Prostate gland (tissue), 2 donors: ENCODE measurements at regions not wholly inside any gene's neighbourhood (a gene's known extent, or its start where the extent isn't known, plus 50 kb on each side); places are given as distances from the start of the nearest gene placed in this dataset.

Experiments used
- DNase-seq: peaks from one replicate; pipeline ENCODE4 v3.0.0-alpha.2; 2019; ENCODE audit warnings: low spot score
- H3K27ac ChIP-seq, 2 donors: fragments of 200-600 bp; sonication (generic); 2 replicates each; pipeline ENCODE4 v1.5.1; 2017 to 2019
- H3K27me3 ChIP-seq: fragments of 200-600 bp; sonication (generic); replicated peaks from 2 replicates; pipeline ENCODE4 v1.5.1; 2019; ENCODE audit not compliant: insufficient read depth
- H3K36me3 ChIP-seq, 2 donors: fragments of 200-600 bp; sonication (generic); 1 replicate in 1 of 2; 2 replicates in 1 of 2; pipeline versions ENCODE4 v1.5.1 to v1.8.1; 2017 to 2019
- H3K4me1 ChIP-seq: fragments of 200-600 bp; sonication (generic); replicated peaks from 2 replicates; pipeline ENCODE4 v1.5.1; 2019
- H3K4me3 ChIP-seq, 2 donors: fragments of 200-600 bp; sonication (generic); 2 replicates each; pipeline ENCODE4 v1.5.1; 2017 to 2019
- H3K9me3 ChIP-seq: fragments of 200-600 bp; sonication (generic); 2 replicates; pipeline ENCODE4 v1.5.1; 2017
- POLR2A ChIP-seq: fragments of 450-650 bp; IDR thresholded peaks from one replicate; pipeline ENCODE4 v1.6.1; 2016; ENCODE audit warnings: antibody characterized with exemption, mild to moderate bottlenecking
- POLR2AphosphoS5 ChIP-seq: sonication (generic); formaldehyde crosslinking; IDR thresholded peaks from one replicate; pipeline ENCODE4 v1.6.1; 2017; ENCODE audit warnings: antibody characterized with exemption
- WGBS: methylation state at CpG from one replicate; pipeline ENCODE4 v1.1.5; 2018; 5-methylcytosine and 5-hydroxymethylcytosine counted together
- intact Hi-C: fragments of 100-400 bp; cut with DNase I; formaldehyde crosslinking; loops from one replicate; pipeline ENCODE4 v1.14.2; 2022
- TF ChIP-seq, protein P1 (sequence below), 4 experiments: fragments of 200-600 bp in 2 of 4; fragments of 450-650 bp in 2 of 4; sonication (generic) in 2 of 4; IDR thresholded peaks; 1 replicate in 3 of 4; 2 replicates in 1 of 4; pipeline ENCODE4 v1.5.1; 2016 to 2019; ENCODE audit warnings: antibody characterized with exemption in 4 of 4, mild to moderate bottlenecking in 2 of 4, moderate library complexity in 2 of 4

DNA sequence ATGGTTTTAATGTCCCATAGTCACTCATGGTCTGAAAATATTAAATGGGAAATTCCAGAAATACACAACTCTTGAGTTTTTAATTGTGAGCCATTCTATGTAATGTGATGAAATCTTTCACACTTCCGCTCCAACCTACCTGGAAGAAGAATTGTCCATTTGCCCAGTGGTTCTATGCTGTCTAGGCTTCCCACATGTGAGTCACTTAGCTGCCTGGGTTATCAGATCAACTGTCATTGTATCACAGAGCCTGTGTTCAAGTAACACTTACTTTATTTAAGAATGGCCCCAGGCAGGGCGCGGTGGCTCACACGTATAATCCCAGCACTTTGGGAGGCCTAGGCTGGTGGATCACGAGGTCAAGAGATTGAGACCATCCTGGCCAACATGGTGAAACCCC, 1450.5 kb downstream of the EFNB2 start:
- TF ChIP-seq, protein P1, sequence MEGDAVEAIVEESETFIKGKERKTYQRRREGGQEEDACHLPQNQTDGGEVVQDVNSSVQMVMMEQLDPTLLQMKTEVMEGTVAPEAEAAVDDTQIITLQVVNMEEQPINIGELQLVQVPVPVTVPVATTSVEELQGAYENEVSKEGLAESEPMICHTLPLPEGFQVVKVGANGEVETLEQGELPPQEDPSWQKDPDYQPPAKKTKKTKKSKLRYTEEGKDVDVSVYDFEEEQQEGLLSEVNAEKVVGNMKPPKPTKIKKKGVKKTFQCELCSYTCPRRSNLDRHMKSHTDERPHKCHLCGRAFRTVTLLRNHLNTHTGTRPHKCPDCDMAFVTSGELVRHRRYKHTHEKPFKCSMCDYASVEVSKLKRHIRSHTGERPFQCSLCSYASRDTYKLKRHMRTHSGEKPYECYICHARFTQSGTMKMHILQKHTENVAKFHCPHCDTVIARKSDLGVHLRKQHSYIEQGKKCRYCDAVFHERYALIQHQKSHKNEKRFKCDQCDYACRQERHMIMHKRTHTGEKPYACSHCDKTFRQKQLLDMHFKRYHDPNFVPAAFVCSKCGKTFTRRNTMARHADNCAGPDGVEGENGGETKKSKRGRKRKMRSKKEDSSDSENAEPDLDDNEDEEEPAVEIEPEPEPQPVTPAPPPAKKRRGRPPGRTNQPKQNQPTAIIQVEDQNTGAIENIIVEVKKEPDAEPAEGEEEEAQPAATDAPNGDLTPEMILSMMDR (IDR thresholded peaks at IDR 0.05), result no peak
- no peak for TF ChIP-seq POLR2A
- no peak for TF ChIP-seq POLR2AphosphoS5
- 100% methylated on average over 4 of the region's 5 CpGs for WGBS

DNA sequence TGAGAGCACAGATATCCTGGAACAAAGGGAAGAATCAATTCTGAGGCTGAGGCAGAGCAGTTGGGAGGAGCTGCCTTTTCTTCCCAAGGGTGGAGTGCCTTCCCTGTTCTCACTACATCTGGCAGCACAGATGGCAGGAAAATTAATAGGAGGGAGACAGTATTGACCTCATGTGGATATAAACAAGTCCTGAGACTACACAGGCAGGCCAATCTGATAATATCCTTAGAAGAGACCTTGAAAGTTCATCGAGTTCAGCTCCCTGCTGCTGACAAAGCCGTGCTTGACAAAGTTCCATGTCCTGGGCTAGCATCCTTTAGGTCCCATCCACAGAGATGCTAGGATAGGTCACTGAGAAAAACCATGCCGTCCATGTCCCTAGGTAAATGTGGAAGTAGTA, 1451.5 kb downstream of the EFNB2 start:
- no peak for DNase-seq
- Histone ChIP-seq H3K4me3 (no peak overlapping the region), H3K27ac (no peak overlapping the region), H3K27me3 (no peaks in the 10 kb centered on the region), H3K36me3 (no peaks in the 10 kb centered on the region), H3K9me3 (no peaks in the 10 kb centered on the region), H3K4me1 (no peaks in the 10 kb centered on the region)
- no peak for TF ChIP-seq POLR2A
- TF ChIP-seq, protein P1 (IDR thresholded peaks at IDR 0.05), result no peak
- TF ChIP-seq POLR2AphosphoS5, result no peak
- intact Hi-C loops, result no loop called here
- WGBS, result 69% methylated on average over 3 of the region's 3 CpGs

More for the DNA sequence above, 1450.5 kb downstream of the EFNB2 start:
- intact Hi-C loops, result no loop called here
- H3K4me1 ChIP-seq, result no peaks in the 10 kb centered on the region
- H3K9me3 ChIP-seq, result no peaks in the 10 kb centered on the region
- no peaks in the 10 kb centered on the region for H3K27me3 ChIP-seq
- no peak for DNase-seq
- no peaks in the 10 kb centered on the region for H3K36me3 ChIP-seq
- H3K27ac ChIP-seq, result no peak overlapping the region
- H3K4me3 ChIP-seq, result no peak overlapping the region

DNA sequence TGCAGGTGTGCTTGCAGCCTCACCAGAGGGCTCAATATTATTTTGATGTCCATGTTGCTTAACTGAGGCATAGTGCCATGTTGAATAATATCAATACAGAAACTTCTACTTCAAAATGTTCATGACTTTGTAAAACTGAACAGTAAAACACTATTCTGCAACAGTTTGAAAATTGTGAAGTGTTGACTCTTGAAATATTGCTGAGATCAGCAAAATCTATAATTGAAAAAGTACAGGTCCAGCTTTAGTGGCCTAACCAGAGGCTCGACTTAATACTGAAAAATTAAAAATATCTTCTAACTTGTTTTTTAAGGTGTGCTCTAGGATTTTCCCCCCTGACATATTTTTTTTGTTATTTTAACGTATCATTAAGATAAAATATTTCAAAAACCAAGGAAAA, 1460.7 kb downstream of the EFNB2 start:
- H3K9me3 ChIP-seq, result no peaks in the 10 kb centered on the region
- H3K4me1 ChIP-seq, result no peaks in the 10 kb centered on the region
- H3K4me3 ChIP-seq, result no peak overlapping the region
- intact Hi-C loops, result no loop called here
- no peaks in the 10 kb centered on the region for H3K27me3 ChIP-seq
- H3K36me3 ChIP-seq, result no peaks in the 10 kb centered on the region
- TF ChIP-seq POLR2AphosphoS5, result no peak
- TF ChIP-seq, protein P1 (IDR thresholded peaks at IDR 0.05), result no peak
- no peak for TF ChIP-seq POLR2A
- 96% methylated on average over 2 of the region's 2 CpGs for WGBS
- DNase-seq, result no peak
- H3K27ac ChIP-seq, result no peak overlapping the region

DNA sequence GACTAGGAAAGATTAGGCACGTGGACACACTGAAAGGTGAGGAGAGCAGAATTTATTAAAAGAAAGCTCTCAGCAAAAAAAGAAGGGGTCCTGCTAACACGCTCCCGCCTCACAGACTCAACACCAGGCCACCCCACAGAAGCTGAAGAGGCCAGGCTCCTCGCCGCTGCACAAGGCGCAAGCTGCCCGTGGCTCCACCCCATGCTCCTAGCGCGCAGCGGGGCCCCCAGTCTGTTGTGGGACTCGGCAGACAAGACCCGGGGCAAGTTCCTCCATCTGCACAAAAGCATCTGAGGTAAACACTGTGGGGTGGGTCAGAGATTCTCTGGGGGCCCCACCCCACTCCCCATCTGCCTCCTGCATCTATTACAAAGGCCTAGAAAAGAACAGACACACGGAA, 1462.4 kb downstream of the EFNB2 start:
- WGBS, result 93% methylated on average over 13 of the region's 13 CpGs
- TF ChIP-seq POLR2AphosphoS5 (no peak), POLR2A (no peak)
- TF ChIP-seq, protein P1 (IDR thresholded peaks at IDR 0.05), result no peak
- H3K36me3 ChIP-seq, result no peaks in the 10 kb centered on the region
- no peak for DNase-seq
- no peaks in the 10 kb centered on the region for H3K4me1 ChIP-seq
- no peaks in the 10 kb centered on the region for H3K27me3 ChIP-seq
- no peak overlapping the region for H3K27ac ChIP-seq
- H3K9me3 ChIP-seq, result no peaks in the 10 kb centered on the region
- no peak overlapping the region for H3K4me3 ChIP-seq
- intact Hi-C loops, result no loop called here

DNA sequence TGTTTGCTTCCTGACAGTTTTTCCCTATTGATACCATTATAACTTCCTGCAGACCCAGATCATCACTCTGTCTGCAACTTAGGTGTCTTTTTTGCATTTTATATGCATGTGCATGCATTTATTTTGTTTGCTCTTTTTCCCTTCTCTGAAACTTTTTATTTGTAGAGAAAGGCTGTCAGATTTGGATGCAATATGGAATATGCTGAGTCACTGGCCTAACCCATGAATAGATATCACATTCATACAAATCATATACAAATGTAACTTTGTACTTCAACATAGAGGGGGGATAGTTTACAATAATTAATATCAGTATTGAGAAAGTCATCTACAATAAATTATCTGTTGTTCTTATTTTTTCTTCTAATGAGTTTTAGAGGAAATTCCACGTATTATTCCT, 1465.0 kb downstream of the EFNB2 start:
- WGBS, result 89% methylated on average over 1 of the region's 1 CpG

More for the DNA sequence above, 1465.0 kb downstream of the EFNB2 start:
- Histone ChIP-seq H3K4me1 (no peaks in the 10 kb centered on the region), H3K36me3 (no peaks in the 10 kb centered on the region), H3K27me3 (no peaks in the 10 kb centered on the region), H3K4me3 (no peak overlapping the region), H3K9me3 (no peaks in the 10 kb centered on the region), H3K27ac (no peak overlapping the region)
- no peak for DNase-seq
- intact Hi-C loops, result no loop called here
- TF ChIP-seq POLR2AphosphoS5, result no peak
- TF ChIP-seq POLR2A, result no peak
- TF ChIP-seq, protein P1 (IDR thresholded peaks at IDR 0.05), result no peak
